SK-N-SH treated with all-trans-retinoic acid at 6 μM for 48 hours (cell line): ENCODE measurements at regions not wholly inside any gene's neighbourhood (a gene's known extent, or its start where the extent isn't known, plus 50 kb on each side); places are given as distances from the start of the nearest gene placed in this dataset.

ENCODE experiments used
- ATAC-seq: fragments of 200-7000 bp; cut with Tn5 transposase; 3 replicates; pipeline ENCODE4 v1.9.1; 2020; ENCODE audit warnings: mild to moderate bottlenecking, moderate library complexity
- ARNTL ChIP-seq: fragments of 450-650 bp; formaldehyde crosslinking; IDR thresholded peaks from 2 replicates; pipeline ENCODE4 v1.5.0; 2020; ENCODE audit warnings: low read depth, mild to moderate bottlenecking, moderate library complexity, borderline replicate concordance
- BACH2 ChIP-seq: fragments of 250-450 bp; sonication (Bioruptor Pico); IDR thresholded peaks from 2 replicates; pipeline ENCODE4 v1.9.0; 2021; ENCODE audit warnings: mild to moderate bottlenecking, borderline replicate concordance
- CSDC2 ChIP-seq: fragments of 250-450 bp; sonication (Bioruptor Pico); IDR thresholded peaks from 2 replicates; pipeline ENCODE4 v1.5.0; 2020; ENCODE audit warnings: mild to moderate bottlenecking, moderate library complexity
- ESRRG ChIP-seq: fragments of 250-450 bp; sonication (Bioruptor Pico); IDR thresholded peaks from 2 replicates; pipeline ENCODE4 v1.6.1; 2021; ENCODE audit warnings: mild to moderate bottlenecking
- ISL1 ChIP-seq: fragments of 250-450 bp; sonication (Bioruptor Pico); IDR thresholded peaks from 2 replicates; pipeline ENCODE4 v2.1.2; 2022; ENCODE audit warnings: mild to moderate bottlenecking, moderate library complexity
- OSR1 ChIP-seq: fragments of 250-450 bp; sonication (Bioruptor Pico); IDR thresholded peaks from 2 replicates; pipeline ENCODE4 v1.8.0; 2022; ENCODE audit warnings: moderate library complexity, mild to moderate bottlenecking, inconsistent platforms
- PPARA ChIP-seq: fragments of 250-450 bp; sonication (Bioruptor Pico); IDR thresholded peaks from 2 replicates; pipeline ENCODE4 v1.5.0; 2020; ENCODE audit warnings: mild to moderate bottlenecking, borderline replicate concordance
- RARB ChIP-seq: fragments of 250-450 bp; sonication (Bioruptor Pico); IDR thresholded peaks from 2 replicates; pipeline ENCODE4 v1.8.0; 2021; ENCODE audit warnings: mild to moderate bottlenecking, moderate library complexity
- SNAI2 ChIP-seq: fragments of 250-450 bp; sonication (Bioruptor Pico); IDR thresholded peaks from 2 replicates; pipeline ENCODE4 v1.5.0; 2020; ENCODE audit warnings: mild to moderate bottlenecking, moderate library complexity
- TCF4 ChIP-seq: fragments of 250-450 bp; sonication (Bioruptor Pico); IDR thresholded peaks from 2 replicates; pipeline ENCODE4 v1.8.0; 2021; ENCODE audit warnings: mild to moderate bottlenecking, moderate library complexity, borderline replicate concordance
- TOX ChIP-seq: fragments of 250-450 bp; sonication (Bioruptor Pico); IDR thresholded peaks from 2 replicates; pipeline ENCODE4 v1.8.0; 2021; ENCODE audit warnings: mild to moderate bottlenecking, moderate library complexity, borderline replicate concordance
- ZC3H10 ChIP-seq: fragments of 250-450 bp; sonication (Bioruptor Pico); IDR thresholded peaks from 2 replicates; pipeline ENCODE4 v1.5.1; 2021; ENCODE audit warnings: mild to moderate bottlenecking, moderate library complexity
- ZFP3 ChIP-seq: fragments of 250-450 bp; sonication (Bioruptor Pico); IDR thresholded peaks from 2 replicates; pipeline ENCODE4 v1.5.0; 2020; ENCODE audit warnings: mild to moderate bottlenecking, moderate library complexity
- ZFP30 ChIP-seq: fragments of 450-650 bp; formaldehyde crosslinking; IDR thresholded peaks from 2 replicates; pipeline ENCODE4 v1.5.0; 2022; ENCODE audit warnings: mild to moderate bottlenecking, moderate library complexity
- ZNF565 ChIP-seq: fragments of 450-650 bp; formaldehyde crosslinking; conservative IDR thresholded peaks from 2 replicates; pipeline ENCODE4 v1.5.0; 2020; ENCODE audit warnings: low read depth, mild to moderate bottlenecking, moderate library complexity
- ZNF70 ChIP-seq: fragments of 450-650 bp; formaldehyde crosslinking; IDR thresholded peaks from 2 replicates; pipeline ENCODE4 v1.5.0; 2020; ENCODE audit warnings: mild to moderate bottlenecking, moderate library complexity
- ZNF8 ChIP-seq: fragments of 450-650 bp; formaldehyde crosslinking; IDR thresholded peaks from 2 replicates; pipeline ENCODE4 v1.5.0; 2020; ENCODE audit warnings: mild to moderate bottlenecking, moderate library complexity
- TF ChIP-seq, protein P1 (sequence below): fragments of 250-450 bp; sonication (Bioruptor Pico); IDR thresholded peaks from 2 replicates; pipeline ENCODE4 v1.5.1; 2020; ENCODE audit warnings: low read depth, mild to moderate bottlenecking, moderate library complexity
- TF ChIP-seq, protein P2 (sequence below): fragments of 250-450 bp; sonication (Bioruptor Pico); IDR thresholded peaks from 2 replicates; pipeline ENCODE4 v1.8.0; 2021; ENCODE audit warnings: low read depth, mild to moderate bottlenecking, moderate library complexity, borderline replicate concordance
- TF ChIP-seq, protein P3 (sequence below): fragments of 250-450 bp; sonication (Bioruptor Pico); IDR thresholded peaks from 2 replicates; pipeline ENCODE4 v1.5.0; 2020; ENCODE audit warnings: mild to moderate bottlenecking, moderate library complexity
- TF ChIP-seq, protein P4 (sequence below): fragments of 250-450 bp; sonication (Bioruptor Pico); IDR thresholded peaks from 2 replicates; pipeline ENCODE4 v1.8.0; 2020; ENCODE audit warnings: mild to moderate bottlenecking, moderate library complexity, borderline replicate concordance
- TF ChIP-seq, protein P5 (sequence below): fragments of 250-450 bp; sonication (Bioruptor Pico); IDR thresholded peaks from 2 replicates; pipeline ENCODE4 v1.5.1; 2021; ENCODE audit warnings: mild to moderate bottlenecking, moderate library complexity

DNA sequence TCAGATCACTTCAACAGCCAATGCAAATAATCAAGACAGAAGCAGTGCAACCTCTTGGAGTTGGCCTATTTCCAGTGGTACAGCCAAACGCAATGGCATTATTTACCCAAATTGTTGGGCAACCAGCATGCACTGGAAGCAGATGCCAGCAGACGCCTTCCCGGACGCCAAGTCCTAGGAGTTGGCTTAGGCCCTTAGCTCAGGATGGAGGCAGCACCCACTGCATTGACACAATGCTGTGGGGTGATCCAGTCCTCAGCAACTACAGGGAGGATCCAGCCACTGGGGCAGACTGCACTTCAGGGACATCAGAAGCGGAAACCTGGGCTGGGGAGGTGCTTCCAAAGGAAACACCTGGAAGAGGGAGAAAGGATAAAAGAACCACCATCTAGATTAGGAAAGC, 290.4 kb downstream of the FAM43A start:
- ATAC-seq: no peak
- TF ChIP-seq OSR1: no peak
- no peak for TF ChIP-seq ZC3H10 (CRISPR knock-in tag)
- no peak for TF ChIP-seq TCF4
- TF ChIP-seq ZFP3 (CRISPR knock-in tag): no peak
- TF ChIP-seq ARNTL (CRISPR knock-in tag): no peak
- TF ChIP-seq, protein P1, sequence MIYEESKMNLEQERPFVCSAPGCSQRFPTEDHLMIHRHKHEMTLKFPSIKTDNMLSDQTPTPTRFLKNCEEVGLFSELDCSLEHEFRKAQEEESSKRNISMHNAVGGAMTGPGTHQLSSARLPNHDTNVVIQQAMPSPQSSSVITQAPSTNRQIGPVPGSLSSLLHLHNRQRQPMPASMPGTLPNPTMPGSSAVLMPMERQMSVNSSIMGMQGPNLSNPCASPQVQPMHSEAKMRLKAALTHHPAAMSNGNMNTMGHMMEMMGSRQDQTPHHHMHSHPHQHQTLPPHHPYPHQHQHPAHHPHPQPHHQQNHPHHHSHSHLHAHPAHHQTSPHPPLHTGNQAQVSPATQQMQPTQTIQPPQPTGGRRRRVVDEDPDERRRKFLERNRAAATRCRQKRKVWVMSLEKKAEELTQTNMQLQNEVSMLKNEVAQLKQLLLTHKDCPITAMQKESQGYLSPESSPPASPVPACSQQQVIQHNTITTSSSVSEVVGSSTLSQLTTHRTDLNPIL: no peak
- no peak for TF ChIP-seq RARB (CRISPR knock-in tag)
- TF ChIP-seq ZNF8: no peak
- TF ChIP-seq, protein P2, sequence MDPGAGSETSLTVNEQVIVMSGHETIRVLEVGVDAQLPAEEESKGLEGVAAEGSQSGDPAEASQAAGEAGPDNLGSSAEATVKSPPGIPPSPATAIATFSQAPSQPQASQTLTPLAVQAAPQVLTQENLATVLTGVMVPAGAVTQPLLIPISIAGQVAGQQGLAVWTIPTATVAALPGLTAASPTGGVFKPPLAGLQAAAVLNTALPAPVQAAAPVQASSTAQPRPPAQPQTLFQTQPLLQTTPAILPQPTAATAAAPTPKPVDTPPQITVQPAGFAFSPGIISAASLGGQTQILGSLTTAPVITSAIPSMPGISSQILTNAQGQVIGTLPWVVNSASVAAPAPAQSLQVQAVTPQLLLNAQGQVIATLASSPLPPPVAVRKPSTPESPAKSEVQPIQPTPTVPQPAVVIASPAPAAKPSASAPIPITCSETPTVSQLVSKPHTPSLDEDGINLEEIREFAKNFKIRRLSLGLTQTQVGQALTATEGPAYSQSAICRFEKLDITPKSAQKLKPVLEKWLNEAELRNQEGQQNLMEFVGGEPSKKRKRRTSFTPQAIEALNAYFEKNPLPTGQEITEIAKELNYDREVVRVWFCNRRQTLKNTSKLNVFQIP (CRISPR knock-in tag): no peak

DNA sequence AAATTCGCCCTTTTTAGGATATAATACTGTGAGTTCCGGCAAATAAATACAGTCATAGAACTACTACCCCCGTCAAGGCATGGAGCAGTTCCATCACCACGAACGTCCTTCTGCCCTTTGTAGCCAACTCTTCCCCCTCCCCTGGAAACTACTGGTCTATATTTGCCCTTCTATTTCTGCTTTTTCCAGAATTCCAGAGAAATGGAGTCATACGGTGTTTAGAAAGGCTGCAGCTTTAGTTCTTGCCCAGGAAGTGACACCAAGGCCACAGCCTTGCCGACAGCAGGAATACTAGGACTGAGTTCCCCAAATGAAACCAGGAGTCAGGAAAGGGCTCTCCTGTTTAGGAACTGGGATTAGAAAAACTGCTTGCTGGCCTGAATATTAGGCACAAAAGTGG, 291.2 kb downstream of the FAM43A start:
- no peak for TF ChIP-seq BACH2 (CRISPR knock-in tag)
- TF ChIP-seq CSDC2 (CRISPR knock-in tag): no peak
- TF ChIP-seq, protein P3, sequence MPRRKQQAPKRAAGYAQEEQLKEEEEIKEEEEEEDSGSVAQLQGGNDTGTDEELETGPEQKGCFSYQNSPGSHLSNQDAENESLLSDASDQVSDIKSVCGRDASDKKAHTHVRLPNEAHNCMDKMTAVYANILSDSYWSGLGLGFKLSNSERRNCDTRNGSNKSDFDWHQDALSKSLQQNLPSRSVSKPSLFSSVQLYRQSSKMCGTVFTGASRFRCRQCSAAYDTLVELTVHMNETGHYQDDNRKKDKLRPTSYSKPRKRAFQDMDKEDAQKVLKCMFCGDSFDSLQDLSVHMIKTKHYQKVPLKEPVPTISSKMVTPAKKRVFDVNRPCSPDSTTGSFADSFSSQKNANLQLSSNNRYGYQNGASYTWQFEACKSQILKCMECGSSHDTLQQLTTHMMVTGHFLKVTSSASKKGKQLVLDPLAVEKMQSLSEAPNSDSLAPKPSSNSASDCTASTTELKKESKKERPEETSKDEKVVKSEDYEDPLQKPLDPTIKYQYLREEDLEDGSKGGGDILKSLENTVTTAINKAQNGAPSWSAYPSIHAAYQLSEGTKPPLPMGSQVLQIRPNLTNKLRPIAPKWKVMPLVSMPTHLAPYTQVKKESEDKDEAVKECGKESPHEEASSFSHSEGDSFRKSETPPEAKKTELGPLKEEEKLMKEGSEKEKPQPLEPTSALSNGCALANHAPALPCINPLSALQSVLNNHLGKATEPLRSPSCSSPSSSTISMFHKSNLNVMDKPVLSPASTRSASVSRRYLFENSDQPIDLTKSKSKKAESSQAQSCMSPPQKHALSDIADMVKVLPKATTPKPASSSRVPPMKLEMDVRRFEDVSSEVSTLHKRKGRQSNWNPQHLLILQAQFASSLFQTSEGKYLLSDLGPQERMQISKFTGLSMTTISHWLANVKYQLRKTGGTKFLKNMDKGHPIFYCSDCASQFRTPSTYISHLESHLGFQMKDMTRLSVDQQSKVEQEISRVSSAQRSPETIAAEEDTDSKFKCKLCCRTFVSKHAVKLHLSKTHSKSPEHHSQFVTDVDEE (CRISPR knock-in tag): no peak
- TF ChIP-seq ZNF8: no peak
- TF ChIP-seq ISL1 (CRISPR knock-in tag): no peak
- no peak for TF ChIP-seq ARNTL (CRISPR knock-in tag)
- TF ChIP-seq TOX: no peak
- no peak for TF ChIP-seq ZNF70 (CRISPR knock-in tag)
- TF ChIP-seq, protein P2 (CRISPR knock-in tag): no peak
- TF ChIP-seq PPARA (CRISPR knock-in tag): no peak
- TF ChIP-seq, protein P1: no peak
- TF ChIP-seq RARB (CRISPR knock-in tag): no peak
- TF ChIP-seq, protein P4, sequence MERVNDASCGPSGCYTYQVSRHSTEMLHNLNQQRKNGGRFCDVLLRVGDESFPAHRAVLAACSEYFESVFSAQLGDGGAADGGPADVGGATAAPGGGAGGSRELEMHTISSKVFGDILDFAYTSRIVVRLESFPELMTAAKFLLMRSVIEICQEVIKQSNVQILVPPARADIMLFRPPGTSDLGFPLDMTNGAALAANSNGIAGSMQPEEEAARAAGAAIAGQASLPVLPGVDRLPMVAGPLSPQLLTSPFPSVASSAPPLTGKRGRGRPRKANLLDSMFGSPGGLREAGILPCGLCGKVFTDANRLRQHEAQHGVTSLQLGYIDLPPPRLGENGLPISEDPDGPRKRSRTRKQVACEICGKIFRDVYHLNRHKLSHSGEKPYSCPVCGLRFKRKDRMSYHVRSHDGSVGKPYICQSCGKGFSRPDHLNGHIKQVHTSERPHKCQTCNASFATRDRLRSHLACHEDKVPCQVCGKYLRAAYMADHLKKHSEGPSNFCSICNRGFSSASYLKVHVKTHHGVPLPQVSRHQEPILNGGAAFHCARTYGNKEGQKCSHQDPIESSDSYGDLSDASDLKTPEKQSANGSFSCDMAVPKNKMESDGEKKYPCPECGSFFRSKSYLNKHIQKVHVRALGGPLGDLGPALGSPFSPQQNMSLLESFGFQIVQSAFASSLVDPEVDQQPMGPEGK (CRISPR knock-in tag): no peak
- TF ChIP-seq ZNF565 (CRISPR knock-in tag): no peak
- no peak for TF ChIP-seq ESRRG (CRISPR knock-in tag)
- TF ChIP-seq ZFP3 (CRISPR knock-in tag): no peak
- TF ChIP-seq ZFP30 (CRISPR knock-in tag): no peak
- TF ChIP-seq, protein P5, sequence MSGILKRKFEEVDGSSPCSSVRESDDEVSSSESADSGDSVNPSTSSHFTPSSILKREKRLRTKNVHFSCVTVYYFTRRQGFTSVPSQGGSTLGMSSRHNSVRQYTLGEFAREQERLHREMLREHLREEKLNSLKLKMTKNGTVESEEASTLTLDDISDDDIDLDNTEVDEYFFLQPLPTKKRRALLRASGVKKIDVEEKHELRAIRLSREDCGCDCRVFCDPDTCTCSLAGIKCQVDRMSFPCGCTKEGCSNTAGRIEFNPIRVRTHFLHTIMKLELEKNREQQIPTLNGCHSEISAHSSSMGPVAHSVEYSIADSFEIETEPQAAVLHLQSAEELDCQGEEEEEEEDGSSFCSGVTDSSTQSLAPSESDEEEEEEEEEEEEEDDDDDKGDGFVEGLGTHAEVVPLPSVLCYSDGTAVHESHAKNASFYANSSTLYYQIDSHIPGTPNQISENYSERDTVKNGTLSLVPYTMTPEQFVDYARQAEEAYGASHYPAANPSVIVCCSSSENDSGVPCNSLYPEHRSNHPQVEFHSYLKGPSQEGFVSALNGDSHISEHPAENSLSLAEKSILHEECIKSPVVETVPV (CRISPR knock-in tag): no peak
- no peak for TF ChIP-seq TCF4
- TF ChIP-seq SNAI2 (CRISPR knock-in tag): no peak
- TF ChIP-seq, all 23 proteins: peak for 0
- no peak for ATAC-seq
